HG03439 (cell line): ENCODE measurements at regions not wholly inside any gene's neighbourhood (a gene's known extent, or its start where the extent isn't known, plus 50 kb on each side); places are given as distances from the start of the nearest gene placed in this dataset.

Experiments
- ATAC-seq: cut with Tn5 transposase; IDR thresholded peaks from one replicate; pipeline ENCODE4 v1.9.1; 2021; ENCODE audit warnings: mild to moderate bottlenecking, moderate library complexity; ENCODE audit not compliant: unreplicated experiment

DNA sequence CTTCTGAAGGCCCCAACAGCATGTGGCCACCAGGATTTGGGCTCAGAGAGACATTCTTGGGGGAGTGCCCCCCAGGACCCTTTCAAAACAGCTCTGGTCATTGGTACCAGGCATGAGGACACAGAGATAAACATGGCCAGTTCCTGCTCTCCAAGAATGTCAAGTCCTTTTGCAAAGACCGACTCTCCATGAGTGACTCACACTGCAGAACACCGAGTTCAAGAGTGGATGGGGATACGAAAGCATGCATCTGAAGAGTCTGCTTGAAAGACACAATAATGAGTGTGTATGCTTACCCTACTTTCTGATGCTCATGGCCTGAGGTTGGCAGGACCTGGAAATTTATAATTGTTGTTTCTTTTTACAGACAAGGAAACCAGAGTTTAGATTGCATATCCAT, 450.6 kb downstream of the TSN start:
- ATAC-seq, result no peak

DNA sequence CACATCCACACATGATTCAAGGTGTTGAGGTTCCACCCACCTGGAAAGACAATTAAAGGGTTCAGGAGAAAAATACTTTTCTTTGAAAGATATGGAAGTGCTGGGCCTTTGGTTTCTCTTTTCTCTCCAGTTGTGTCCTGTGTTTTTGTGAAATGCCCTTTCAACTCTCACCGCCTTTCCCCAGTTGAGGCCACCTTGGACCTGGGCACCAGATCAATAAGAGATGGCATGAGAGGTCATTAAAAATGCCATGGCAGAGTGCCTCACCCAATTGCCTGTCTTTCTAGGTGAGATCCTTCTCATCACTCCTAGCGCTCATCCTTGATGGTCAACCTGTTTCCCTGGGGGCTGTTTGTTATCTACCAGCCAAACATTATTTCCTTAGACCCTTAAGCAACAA, 453.9 kb downstream of the TSN start:
- ATAC-seq, result no peak

DNA sequence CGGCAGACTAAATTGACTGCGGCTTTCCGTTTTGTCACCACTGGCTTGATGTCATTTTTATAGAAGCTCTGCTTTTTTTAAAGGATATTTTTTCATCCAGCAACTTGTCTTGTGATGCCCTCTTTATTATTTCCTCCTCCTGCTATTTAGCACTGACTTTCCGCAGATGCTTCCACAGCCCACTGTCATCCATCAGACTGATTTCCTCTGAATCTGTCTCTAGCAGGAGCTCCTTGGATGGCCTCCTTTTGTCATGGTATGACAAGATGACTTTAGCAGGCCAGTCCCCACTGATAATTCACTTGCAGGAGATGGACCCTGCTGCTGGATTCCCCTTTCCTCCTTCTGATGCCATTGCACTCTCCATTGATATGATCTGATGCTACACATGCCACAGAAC, 454.6 kb downstream of the TSN start:
- no peak for ATAC-seq

DNA sequence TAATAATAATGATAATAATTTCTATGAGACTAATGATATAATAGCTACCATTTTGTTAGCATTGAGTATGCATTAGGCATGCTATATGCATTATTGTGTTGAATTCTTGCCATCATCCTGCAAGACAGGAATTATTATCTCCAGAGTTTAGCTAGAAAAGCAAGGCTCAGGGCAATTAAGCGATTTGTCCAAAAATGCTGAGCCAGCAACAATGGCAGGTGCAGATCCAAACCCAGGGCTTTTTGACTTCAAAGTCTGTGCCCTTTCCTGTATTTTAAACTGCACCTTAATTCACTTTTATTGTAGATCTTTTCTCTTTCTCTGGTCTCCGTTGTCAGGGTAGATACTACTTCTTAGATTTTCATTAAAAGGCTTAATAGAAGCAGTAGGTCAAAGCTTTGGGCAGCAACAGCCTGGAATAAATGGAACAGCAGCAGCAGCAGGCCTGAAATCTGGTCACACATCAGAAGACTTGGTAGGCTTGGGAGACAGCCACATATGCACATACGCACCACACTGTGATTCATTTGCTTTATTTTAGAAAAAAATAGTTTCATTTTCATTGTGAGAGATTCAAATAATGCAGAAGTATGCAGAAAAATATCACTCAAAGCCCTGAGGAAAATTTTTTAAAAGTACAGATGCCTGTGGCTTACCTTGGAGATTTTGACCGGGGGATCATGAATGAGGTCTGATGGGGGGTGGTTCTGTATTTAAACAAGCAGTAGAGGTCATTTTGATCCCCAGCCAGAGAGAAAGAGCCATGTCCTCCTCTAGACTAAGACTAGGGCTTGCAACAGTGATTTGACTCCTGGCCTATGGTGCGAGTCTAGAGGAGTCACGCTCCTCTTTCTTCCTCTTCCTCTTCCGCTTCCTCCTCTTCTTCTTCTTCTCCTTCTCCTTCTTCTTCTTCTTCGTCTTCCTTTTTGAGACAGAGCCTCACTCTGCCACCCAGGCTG, 455.7 kb downstream of the TSN start:
- no peak for ATAC-seq

DNA sequence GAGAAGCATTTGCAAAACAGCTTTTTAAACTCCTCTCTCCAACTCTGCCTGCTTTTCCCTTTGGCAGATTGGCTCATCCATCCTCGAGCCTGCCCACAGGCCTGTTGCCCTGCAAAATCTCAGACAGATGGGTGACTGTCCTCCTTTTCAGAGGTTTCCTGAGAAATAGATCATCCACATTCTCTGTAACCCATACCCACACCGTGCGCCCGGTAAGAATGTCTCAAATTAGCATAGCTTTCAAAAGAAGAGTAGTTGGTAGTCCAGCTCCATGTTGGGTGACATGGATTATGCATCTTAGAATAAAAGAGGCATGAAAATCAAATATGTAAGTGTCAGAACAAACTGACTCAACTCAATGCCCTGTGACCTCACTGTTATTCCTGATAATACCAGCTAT, 457.9 kb downstream of the TSN start:
- ATAC-seq, result no peak

DNA sequence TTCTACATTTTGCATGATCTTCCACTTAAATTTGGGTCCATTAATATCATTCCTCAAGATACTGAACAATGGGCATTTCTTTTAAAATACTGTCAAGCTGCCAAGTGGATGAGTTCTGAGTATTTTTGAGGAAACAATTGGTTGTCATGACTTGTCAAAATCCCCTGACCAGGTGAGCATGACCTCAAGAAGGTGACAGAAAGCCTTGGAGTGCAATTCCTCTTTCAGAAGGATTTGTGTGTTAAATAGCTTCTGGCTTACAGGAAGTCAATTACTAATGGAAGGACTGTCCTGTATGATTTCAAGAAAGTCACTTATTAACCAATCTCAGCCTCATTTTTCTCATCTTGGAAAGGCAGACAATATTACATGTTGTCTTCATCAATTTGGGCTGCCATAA, 460.6 kb downstream of the TSN start:
- no peak for ATAC-seq

DNA sequence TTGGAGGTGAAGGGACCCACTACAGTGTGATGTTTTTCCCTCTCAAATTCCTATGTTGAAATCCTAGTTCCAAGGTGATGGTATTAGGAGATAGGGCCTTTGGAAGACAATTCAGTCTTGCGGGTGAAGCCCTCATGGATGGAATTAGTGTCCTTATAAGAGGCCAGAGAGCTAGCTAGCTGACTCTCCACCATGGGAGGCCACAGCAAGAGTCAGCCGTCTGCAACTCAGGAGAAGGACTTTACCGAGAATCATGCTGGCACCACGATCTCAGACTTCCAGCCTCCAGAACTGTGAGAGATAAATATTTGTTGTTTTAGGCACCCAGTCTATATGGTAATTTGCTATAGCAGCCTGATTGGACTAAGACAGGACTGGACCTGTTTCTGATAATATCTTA, 461.4 kb downstream of the TSN start:
- no peak for ATAC-seq

DNA sequence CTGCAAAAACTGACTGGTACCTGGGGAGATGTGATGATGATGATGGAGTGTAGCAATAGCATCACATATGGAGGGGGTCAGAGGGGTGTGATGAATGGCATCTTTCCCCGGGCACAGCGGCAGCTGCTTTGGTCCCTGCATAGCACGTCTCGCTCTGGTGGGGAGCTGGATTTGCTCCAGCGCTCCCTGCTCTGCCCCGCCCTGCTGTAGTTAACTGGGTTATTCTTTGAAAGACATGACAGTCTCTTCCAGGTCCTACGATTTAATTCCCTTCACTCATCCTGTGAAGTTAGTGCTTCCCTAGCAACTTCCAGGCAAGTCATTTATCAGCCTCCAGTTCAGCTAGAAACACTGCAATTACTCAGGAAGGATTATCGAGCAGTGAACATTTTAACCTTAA, 463.1 kb downstream of the TSN start:
- no peak for ATAC-seq

DNA sequence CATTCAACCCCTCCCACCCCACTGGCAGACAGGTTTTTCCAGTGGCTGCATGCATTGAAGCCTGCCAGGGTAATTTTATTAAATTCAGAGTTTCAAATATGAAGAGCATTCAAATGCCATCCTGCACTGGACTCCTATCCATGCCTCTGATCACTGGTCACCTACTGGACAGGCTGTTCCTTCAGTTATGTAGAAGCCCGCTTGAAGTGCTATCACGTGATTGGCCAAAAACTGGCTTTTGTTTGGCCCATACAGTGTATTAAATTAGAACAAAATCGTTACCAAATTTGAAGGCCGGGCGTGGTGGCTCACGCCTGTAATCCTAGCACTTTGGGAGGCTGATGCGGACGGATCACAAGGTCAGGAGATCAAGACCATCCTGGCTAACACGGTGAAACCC, 464.1 kb downstream of the TSN start:
- ATAC-seq, result no peak

DNA sequence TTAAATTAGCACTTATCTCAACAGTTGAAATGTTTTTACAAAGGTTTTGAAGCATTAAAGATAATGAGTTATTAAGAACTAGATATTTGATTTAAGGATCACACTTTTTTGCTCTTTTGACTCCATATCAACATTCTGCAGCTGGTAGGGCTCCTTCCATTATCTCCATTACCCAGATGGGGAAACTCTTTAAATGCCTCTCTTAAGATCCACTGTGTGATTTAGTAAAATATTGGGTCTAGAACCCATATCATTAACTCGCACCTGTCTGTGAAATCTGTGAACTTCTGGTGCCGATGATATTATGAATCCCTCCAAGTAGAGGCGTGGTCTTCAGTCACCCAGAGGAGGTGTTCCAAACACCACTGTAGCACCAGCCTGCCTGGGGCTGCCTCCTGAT, 466.2 kb downstream of the TSN start:
- no peak for ATAC-seq

DNA sequence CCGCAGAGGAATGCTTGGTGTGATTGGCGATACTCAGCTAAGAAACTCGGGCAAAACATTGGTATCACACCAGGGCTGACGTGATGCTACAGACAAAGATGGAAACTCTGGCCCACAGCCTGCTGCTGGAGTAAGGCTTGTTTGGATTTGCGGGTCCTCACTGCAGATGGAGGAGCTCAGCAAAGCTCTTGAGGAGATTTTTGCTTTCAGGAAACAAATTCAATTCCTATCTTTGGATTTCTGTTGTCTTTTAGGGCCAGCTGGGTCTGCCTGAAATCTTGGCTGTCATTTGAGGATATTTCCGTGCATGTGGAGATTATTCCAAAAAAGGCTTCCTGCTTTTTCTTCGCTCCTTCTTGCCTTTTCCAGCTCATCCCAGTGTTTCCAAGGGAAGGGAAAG, 475.8 kb downstream of the TSN start:
- ATAC-seq, result no peak

DNA sequence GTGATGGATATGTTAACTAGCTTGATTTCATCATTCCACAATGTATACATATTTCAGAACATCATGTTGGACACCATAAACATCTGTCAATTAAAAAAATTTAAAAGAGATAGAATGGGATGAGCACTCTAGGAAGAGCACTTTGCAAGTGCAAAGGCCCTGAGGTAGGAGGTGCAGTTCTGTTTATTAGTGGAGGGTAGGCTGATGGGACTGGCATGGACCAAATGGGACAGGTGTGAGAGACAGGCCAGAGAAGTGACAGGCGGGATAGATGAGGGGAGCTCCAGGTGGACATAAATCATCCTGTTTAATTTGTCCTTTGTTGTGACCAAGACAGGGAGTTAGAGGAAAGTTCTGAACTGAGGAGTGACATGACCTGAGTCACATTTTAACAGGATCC, 477.9 kb downstream of the TSN start:
- no peak for ATAC-seq

DNA sequence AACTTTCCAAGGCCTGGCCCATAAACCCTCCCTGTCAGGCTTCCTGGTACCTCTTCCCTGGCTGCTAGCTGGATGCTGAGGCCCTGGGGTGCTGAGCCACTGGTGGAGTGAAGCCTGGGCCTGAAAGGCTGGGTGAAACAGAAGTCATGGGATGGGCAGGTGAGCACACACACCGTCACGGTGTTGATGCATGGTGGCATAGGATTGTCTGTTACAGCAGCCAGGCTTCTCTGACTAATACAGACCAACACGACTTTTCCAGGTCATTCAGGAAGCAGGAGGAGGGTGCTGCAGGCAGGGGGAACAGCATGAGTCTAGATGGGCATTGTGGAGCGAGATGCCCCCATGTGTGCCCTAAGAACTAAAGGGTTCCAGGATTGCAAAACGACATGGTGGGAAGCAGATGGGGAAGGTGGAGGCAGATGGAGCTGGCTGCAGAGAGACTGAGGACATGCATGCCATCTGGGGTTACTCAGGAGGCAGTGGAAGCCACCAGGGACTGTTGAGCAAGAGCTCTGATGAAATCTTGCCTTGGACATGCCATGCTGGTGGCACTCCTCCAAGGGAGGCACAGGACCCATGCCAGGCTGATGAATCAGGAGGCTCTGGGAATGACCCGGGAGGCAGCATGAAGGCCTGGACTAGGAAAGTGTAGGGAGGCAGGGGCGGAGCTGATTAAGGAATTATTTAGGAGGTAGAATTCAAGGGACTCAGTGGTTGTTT, 480.9 kb downstream of the TSN start:
- ATAC-seq, result no peak

DNA sequence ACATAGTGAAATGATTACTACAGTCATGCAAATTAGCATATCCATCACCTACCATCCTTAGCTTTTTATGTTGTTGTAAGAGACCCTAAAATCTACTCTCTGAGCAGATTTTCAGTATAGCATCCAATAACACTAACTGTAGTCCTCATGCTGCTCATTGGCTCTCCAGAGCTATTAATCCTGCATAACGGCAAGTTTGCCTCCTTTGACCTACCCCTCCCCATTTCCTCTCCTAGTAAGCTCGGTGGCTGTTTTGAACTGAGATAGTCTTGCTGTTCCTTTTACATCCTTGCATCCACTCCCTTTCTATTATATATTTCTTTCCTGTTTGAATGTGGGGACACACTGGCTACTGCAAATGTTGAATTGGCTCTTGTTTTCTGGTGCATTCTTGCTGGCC, 481.5 kb downstream of the TSN start:
- ATAC-seq, result no peak

DNA sequence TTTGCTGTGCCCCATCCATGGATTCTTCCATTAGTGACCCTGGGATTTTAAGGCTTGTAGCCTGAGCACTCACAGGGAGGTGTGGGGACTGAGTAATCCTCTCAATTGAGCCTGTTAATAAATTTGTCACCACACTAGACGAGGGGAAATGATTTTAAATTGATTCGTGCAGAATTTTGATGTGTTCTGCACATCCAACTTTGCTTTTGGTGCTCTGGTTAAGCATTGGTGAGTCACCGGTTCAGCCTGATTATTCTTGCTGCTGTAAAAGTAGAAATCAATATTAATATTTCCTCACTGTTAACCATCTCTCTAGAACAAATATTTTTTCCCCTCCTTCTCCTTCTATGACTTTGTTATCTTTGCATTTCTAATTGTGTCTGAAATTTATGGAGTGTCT, 482.0 kb downstream of the TSN start:
- ATAC-seq, result no peak

DNA sequence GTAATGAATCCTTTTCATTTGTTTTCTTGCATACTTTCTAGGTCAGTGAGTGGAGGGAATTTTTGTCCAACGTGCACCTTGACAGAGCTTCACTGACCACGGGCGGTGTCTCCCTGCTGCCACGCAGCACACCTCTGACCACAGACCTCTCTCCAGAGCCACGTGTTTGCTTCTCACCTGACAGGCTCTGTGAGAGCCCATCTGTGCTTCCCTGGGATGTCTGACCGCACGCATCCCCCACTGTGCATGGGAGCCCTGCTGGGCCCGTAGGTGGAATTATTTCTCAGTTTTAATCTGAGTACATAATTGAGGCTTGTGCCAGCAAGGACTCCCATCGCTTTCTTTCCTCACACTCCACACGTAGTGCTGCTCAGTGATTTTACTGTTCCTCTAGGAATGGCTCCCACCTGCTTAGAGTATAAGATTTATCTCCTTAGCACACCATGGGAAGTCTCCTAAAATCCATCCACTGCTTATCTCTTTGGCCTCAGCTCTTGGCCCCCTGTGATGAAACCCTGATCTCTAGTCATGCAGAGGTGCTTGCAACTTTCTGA, 482.6 kb downstream of the TSN start:
- ATAC-seq, result no peak

DNA sequence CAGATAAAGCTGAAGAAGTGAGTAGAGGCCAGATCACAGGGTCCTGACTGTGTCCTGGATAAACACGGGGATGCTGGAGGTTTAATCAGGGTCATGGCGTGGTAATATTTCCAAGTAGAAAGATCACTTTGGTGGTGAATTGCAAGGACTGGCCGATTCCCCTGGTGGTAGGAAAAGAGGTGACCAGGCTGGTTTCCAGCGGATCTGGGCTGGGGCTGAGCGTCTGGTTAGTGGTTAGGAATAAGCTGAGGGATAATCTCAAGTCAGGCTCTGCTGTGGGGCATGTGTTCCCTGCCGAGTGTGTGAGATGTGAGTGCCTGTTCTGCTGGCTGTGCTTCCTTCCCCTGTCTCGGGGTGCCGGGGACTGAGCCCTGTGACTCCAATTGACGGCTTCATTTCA, 484.0 kb downstream of the TSN start:
- no peak for ATAC-seq

DNA sequence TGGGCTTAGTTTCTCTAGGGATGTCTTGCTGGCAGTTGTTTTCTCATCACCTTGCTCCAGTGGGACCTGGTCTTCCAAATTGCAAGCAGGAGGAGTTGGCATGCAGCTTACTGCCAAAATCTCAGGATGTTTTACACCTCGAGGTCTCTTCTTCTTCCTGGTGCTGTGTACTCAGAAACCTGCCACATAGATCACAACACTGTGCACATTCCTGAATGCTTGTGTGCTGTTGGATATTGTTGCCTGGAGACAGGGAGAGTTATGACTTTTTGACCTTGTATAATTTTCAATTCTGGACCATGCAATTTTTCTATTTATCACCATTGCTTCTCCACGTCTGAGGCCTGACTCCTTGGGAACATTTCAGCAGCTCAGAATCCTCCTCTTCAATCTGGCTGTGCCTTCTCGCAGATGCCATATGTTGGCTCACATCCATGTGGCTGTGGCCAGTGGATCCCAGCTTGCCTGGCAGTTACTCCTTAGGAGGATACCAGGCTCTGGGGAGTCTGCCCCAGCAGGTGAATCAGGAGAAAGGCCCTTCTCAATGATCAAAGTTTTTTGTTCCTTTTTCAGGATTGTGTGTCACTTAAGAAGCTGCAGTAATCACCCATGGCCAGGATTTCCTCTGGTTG, 489.3 kb downstream of the TSN start:
- ATAC-seq, result no peak

DNA sequence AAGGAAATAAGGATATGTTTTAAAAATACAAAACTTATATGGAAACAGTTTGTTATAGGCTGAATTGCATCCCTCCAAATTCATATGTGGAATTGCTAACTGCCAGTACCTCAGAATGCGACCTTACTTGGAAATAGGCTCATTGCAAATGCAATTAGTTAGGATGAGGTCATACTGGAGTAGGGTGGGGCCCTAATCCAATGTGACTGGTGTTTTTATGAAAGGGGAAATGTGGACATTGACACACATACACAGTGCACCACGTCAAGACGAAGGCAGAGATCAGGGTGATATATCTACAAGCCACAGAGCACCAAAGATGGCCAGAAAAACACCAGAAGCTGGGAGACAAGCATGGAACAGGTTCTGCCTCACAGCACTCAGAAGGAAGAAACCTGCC, 494.2 kb downstream of the TSN start:
- ATAC-seq, result no peak

DNA sequence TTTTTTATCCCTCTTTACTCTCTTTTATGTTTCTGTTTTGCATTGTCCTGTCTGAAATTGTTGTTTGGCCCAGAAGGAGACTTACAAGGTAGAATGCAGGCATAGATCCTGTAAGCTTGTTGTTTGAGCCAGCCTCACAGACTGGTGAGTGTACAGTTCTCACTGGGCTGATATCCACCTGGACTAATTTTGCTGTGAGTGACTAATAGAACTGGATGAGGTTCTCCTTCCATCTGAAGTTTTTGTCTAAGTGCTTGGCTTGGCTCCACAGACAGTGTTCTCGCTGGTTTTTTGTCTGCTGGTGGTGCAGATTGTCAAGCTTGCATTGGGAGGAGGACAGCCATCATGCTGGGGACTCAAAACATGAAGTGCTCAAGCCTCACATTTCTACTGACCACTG, 495.7 kb downstream of the TSN start:
- ATAC-seq, result no peak

DNA sequence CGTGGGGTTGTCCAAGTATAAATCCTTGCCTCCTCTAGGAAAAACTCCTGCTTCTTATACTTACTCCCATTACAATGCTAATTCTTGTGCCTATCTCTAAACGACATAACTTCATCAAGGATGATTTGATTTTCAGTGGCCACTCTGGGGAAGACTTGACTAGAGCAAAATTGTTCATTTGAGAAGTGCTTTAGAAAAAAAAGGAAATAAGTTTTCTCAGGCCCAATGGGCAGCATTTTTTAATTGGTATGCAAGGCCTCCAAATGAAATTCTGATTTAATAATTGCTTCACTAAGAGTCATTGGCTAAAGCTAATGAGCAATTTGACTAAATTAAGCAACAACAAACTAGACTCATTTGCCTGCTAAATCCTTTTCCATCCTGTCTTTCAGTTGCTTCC, 496.1 kb downstream of the TSN start:
- ATAC-seq, result no peak

DNA sequence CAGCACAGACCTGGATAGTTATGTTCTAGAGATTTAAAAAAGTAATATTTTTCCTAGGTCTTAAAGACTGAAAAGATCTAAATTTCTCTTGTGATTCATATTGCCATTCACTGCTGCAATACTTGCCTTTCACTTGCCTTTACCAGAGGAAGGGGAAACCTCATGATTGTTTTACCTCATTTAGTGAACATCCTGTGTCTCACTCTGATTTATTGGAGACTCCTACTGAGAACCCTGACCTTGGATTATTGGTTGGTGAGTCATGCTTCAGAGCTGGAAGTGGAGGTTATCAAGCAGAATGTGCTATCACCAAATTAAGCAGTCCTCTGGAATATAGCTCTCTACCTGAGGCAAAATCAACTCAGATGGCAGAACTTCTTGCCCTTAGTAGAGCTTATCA, 500.5 kb downstream of the TSN start:
- ATAC-seq, result no peak
